Lung (tissue), 11 donors: ENCODE measurements at regions not wholly inside any gene's neighbourhood (a gene's known extent, or its start where the extent isn't known, plus 50 kb on each side); places are given as distances from the start of the nearest gene placed in this dataset.

ENCODE experiments used
- ATAC-seq: fragments of 200-7000 bp; cut with Tn5 transposase; one replicate; pipeline ENCODE4 v1.9.1; 2020; ENCODE audit warnings: moderate number of reproducible peaks; ENCODE audit not compliant: insufficient read depth, low FRiP score
- DNase-seq, 3 donors: peaks; one replicate each; pipeline ENCODE4 v3.0.0-alpha.2; 2013 to 2017
- H3K27ac ChIP-seq, 2 donors: one replicate each; pipeline ENCODE4 v1.5.1; 2013; ENCODE audit warnings: mild to moderate bottlenecking in 2 of 2, moderate library complexity in 2 of 2, control low read depth in 1 of 2, inconsistent platforms in 1 of 2, low read depth in 1 of 2, low read length in 1 of 2
- H3K27me3 ChIP-seq, 3 donors: one replicate each; pipeline ENCODE4 v1.5.1; 2013; ENCODE audit warnings: low read length in 2 of 3; ENCODE audit not compliant: control insufficient read depth in 3 of 3, insufficient read depth in 3 of 3
- H3K36me3 ChIP-seq, 4 donors: one replicate each; pipeline ENCODE4 v1.5.1; 2013; ENCODE audit warnings: low read length in 4 of 4, mild to moderate bottlenecking in 1 of 4, moderate library complexity in 1 of 4; ENCODE audit not compliant: control insufficient read depth in 4 of 4, insufficient read depth in 4 of 4
- H3K4me1 ChIP-seq, 5 donors: one replicate each; pipeline ENCODE4 v1.5.1; 2013; ENCODE audit warnings: low read length in 5 of 5, mild to moderate bottlenecking in 2 of 5, moderate library complexity in 1 of 5; ENCODE audit not compliant: control insufficient read depth in 5 of 5, insufficient read depth in 5 of 5
- H3K4me3 ChIP-seq: one replicate; pipeline ENCODE4 v1.5.1; 2013; ENCODE audit warnings: mild to moderate bottlenecking, control low read depth, moderate library complexity
- H3K9ac ChIP-seq, 2 donors: one replicate each; pipeline ENCODE4 v1.5.1; 2013; ENCODE audit warnings: low read length in 2 of 2, control low read depth in 1 of 2; ENCODE audit not compliant: insufficient read depth in 1 of 2
- H3K9me3 ChIP-seq, 4 donors: one replicate each; pipeline ENCODE4 v1.5.1; 2013; ENCODE audit warnings: low read length in 3 of 4, mild to moderate bottlenecking in 1 of 4, moderate library complexity in 1 of 4; ENCODE audit not compliant: control insufficient read depth in 4 of 4, insufficient read depth in 3 of 4
- WGBS, 2 donors: extraction: QIAGEN DNeasy Blood & Tissue Kit; methylation state at CpG; one replicate each; pipeline ENCODE4 v1.1.7; 2013; 5-methylcytosine and 5-hydroxymethylcytosine counted together
- TF ChIP-seq, protein P1 (sequence below): IDR thresholded peaks from 2 replicates; pipeline ENCODE4 v1.5.1; 2012; ENCODE audit warnings: mild to moderate bottlenecking; ENCODE audit errors: control extremely low read depth, extremely low read depth
- donor health status: control.
- donor health status: control.
- donor health status: Bipolar disorder and iron deficiency.
- donor health status: healthy.
- donor health status: DM: yes; HTN: yes; CAD: no.

GRCh38 chr2:6031200-6031867, 339.1 kb downstream of the SOX11 start:
- Histone ChIP-seq H3K27me3 (no peaks in the 10 kb centered on the region), H3K9me3 (no peaks in the 10 kb centered on the region), H3K4me3 (no peak overlapping the region), H3K36me3 (no peaks in the 10 kb centered on the region), H3K9ac (no peak overlapping the region), H3K27ac (no peak overlapping the region), H3K4me1 (no peaks in the 10 kb centered on the region)
- 77 to 84% methylated on average over 5 of the region's 5 CpGs for WGBS, 2 donors
- TF ChIP-seq, protein P1, sequence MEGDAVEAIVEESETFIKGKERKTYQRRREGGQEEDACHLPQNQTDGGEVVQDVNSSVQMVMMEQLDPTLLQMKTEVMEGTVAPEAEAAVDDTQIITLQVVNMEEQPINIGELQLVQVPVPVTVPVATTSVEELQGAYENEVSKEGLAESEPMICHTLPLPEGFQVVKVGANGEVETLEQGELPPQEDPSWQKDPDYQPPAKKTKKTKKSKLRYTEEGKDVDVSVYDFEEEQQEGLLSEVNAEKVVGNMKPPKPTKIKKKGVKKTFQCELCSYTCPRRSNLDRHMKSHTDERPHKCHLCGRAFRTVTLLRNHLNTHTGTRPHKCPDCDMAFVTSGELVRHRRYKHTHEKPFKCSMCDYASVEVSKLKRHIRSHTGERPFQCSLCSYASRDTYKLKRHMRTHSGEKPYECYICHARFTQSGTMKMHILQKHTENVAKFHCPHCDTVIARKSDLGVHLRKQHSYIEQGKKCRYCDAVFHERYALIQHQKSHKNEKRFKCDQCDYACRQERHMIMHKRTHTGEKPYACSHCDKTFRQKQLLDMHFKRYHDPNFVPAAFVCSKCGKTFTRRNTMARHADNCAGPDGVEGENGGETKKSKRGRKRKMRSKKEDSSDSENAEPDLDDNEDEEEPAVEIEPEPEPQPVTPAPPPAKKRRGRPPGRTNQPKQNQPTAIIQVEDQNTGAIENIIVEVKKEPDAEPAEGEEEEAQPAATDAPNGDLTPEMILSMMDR = no peak
- peak in 1 of 3 donors; percentile 19 for DNase-seq
- no peak for ATAC-seq

DNA sequence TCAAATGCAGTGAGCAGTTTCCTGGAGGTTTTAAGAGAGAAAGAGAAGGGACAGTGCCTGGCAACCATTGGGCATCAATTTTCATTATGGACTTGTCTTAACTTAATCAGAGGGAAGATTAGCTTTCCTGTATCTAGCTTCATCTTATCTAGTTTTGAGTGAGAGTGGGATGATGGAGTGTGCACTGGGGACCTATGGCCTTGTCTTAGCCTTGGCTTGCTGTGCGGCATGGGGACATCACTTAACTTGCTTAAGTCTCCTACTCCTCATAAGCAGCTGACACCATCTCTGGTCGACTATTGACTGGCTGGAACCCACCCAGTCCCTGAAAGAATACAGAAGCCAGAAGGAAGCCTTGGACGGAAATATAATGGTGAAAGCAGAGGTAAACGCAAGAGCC, 344.0 kb downstream of the SOX11 start:
- ATAC-seq (no peak), DNase-seq (no peak)
- H3K4me1 ChIP-seq = no peaks in the 10 kb centered on the region
- H3K9me3 ChIP-seq = no peaks in the 10 kb centered on the region
- TF ChIP-seq, protein P1 = no peak
- H3K9ac ChIP-seq = no peak overlapping the region
- no peaks in the 10 kb centered on the region for H3K36me3 ChIP-seq
- no peak overlapping the region for H3K4me3 ChIP-seq
- no peak overlapping the region for H3K27ac ChIP-seq
- 75 to 87% methylated on average over 4 of the region's 4 CpGs for WGBS, 2 donors
- no peaks in the 10 kb centered on the region for H3K27me3 ChIP-seq

DNA sequence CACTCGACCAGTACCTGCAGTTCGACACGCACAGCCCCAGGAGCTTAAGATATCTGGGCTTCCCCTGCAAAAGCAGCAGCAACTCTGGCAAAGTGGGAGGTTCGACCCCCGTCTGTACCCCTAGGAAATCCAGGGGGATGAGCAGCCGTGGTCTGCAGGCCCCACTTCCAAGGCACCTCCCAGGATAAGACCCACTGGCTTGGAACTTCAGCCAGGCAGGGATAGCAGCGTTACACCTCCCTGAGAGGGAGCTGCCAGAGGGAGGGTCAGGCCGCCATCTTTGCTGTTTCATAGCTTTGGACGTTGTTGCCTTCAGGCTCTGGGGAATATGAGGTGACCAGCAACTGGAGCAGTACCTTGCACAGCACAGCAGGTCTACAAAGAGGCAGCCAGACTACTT, 351.1 kb downstream of the SOX11 start:
- TF ChIP-seq, protein P1 = no peak
- Histone ChIP-seq H3K27ac (no peak overlapping the region), H3K9ac (no peak overlapping the region), H3K36me3 (no peaks in the 10 kb centered on the region), H3K4me3 (no peak overlapping the region), H3K27me3 (no peaks in the 10 kb centered on the region), H3K4me1 (no peaks in the 10 kb centered on the region), H3K9me3 (no peaks in the 10 kb centered on the region)
- DNase-seq = no peak
- 87 to 94% methylated on average over 9 of the region's 9 CpGs for WGBS, 2 donors
- no peak for ATAC-seq

- DNase-seq (peak in 2 of 3 donors; percentile 21 to 60), ATAC-seq (no peak)
- Histone ChIP-seq H3K9me3 (no peaks in the 10 kb centered on the region), H3K36me3 (no peaks in the 10 kb centered on the region), H3K9ac (no peak overlapping the region), H3K4me3 (no peak overlapping the region), H3K4me1 (peaks cover 0 to 5% (median 0%) of the 10 kb centered on the region in 5 donors), H3K27ac (no peak overlapping the region), H3K27me3 (no peaks in the 10 kb centered on the region)
- TF ChIP-seq, protein P1 = no peak
- WGBS, 2 donors = 77 to 83% methylated on average over 8 of the region's 8 CpGs
Observed at GRCh38 chr2:6052649-6053048, 360.5 kb downstream of the SOX11 start.
